ENCODE measurements at regions not wholly inside any gene's neighbourhood (a gene's known extent, or its start where the extent isn't known, plus 50 kb on each side); places are given as distances from the start of the nearest gene placed in this dataset.

DNA sequence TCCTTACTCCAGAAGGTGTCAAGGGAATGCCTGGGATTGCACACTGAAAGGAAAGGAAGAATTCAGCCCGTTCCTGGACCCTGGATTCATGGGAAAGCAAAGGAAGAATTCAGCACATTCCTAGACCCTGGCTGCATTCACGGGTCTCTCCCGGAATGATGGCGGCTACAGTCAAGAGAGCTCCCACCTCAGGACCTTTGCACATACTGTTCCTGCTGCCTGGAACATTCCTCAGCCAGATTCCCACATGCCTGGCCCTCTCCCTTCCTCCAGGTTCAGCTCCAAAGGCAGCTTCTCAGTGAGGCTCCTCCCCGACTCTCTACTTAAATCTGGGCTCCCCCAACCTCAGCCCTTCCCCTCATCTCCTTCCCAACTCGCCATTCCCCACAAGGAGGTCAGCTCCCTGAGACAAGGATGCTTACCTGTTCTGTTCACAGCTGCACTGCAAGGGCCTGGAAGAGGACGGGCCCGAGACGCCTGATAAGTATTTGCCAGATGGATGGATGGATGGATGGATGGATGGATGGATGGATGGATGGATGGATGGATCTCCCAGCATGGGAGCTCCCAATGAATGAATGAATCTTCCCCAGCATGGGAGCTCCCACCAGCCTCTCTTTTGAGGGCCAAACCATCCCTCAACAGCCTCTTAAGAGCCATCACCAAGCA, 77.4 kb downstream of the NCOR2 start:
- Histone ChIP-seq H3K27me3 (ENCODE audit: low read depth, low read length) (no peaks in the 10 kb centered on the region), H4K20me1 (ENCODE audit: insufficient read depth, low read length) (peaks cover 86% of the 10 kb centered on the region), H3K4me3 (ENCODE audit: low read length) (no peak overlapping the region), H3K4me2 (ENCODE audit: low read length) (no peak overlapping the region), H3K79me2 (ENCODE audit: low read length) (peaks cover 58% of the 10 kb centered on the region), H3K9me3 (ENCODE audit: insufficient read depth, low read length) (no peaks in the 10 kb centered on the region), H2AFZ (ENCODE audit: low read depth, low read length) (no peak overlapping the region), H3K27ac (ENCODE audit: low read length) (no peak overlapping the region), H3K36me3 (replicated peaks; ENCODE audit: low read depth, low read length) (peaks cover 33% of the 10 kb centered on the region), H3K4me1 (ENCODE audit: low read length) (peaks cover 33% of the 10 kb centered on the region), H3K9ac (ENCODE audit: low read length) (no peak overlapping the region)
- no peak for TF ChIP-seq EZH2phosphoT487 (IDR thresholded peaks at IDR 0.05; ENCODE audit: low read depth)
- TF ChIP-seq, protein P1, sequence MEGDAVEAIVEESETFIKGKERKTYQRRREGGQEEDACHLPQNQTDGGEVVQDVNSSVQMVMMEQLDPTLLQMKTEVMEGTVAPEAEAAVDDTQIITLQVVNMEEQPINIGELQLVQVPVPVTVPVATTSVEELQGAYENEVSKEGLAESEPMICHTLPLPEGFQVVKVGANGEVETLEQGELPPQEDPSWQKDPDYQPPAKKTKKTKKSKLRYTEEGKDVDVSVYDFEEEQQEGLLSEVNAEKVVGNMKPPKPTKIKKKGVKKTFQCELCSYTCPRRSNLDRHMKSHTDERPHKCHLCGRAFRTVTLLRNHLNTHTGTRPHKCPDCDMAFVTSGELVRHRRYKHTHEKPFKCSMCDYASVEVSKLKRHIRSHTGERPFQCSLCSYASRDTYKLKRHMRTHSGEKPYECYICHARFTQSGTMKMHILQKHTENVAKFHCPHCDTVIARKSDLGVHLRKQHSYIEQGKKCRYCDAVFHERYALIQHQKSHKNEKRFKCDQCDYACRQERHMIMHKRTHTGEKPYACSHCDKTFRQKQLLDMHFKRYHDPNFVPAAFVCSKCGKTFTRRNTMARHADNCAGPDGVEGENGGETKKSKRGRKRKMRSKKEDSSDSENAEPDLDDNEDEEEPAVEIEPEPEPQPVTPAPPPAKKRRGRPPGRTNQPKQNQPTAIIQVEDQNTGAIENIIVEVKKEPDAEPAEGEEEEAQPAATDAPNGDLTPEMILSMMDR (IDR thresholded peaks at IDR 0.05; ENCODE audit: low read depth, low read length), result no peak

DNA sequence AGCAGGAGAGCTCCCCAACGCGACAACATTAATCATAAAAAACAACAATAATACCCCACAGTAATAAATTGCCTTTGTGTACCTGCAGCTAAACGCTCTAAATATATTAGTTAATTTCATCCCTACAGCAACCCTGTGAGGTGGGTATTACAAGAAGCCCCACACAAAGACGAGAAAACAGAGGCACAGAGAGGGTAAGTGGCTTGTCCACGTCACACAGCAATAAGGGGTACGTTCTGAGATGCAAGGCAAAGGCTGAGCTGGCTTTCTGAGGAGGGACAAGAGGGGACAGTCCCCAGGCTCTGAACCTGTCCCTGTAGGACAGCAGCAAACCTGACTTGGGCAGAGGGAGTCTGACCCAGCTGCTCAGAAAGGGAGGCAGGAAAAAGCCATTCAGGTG, 78.2 kb downstream of the NCOR2 start:
- Histone ChIP-seq H3K9me3 (ENCODE audit: insufficient read depth, low read length) (no peaks in the 10 kb centered on the region), H3K27me3 (ENCODE audit: low read depth, low read length) (no peaks in the 10 kb centered on the region), H3K36me3 (replicated peaks; ENCODE audit: low read depth, low read length) (peaks cover 30% of the 10 kb centered on the region), H3K79me2 (ENCODE audit: low read length) (peaks cover 55% of the 10 kb centered on the region), H2AFZ (ENCODE audit: low read depth, low read length) (no peak overlapping the region), H4K20me1 (ENCODE audit: insufficient read depth, low read length) (peaks cover 86% of the 10 kb centered on the region), H3K9ac (ENCODE audit: low read length) (no peak overlapping the region), H3K27ac (ENCODE audit: low read length) (no peak overlapping the region), H3K4me3 (ENCODE audit: low read length) (no peak overlapping the region), H3K4me1 (ENCODE audit: low read length) (peaks cover 25% of the 10 kb centered on the region), H3K4me2 (ENCODE audit: low read length) (no peak overlapping the region)
- no peak for TF ChIP-seq EZH2phosphoT487 (IDR thresholded peaks at IDR 0.05; ENCODE audit: low read depth)
- TF ChIP-seq, protein P1 (IDR thresholded peaks at IDR 0.05; ENCODE audit: low read depth, low read length), result no peak

DNA sequence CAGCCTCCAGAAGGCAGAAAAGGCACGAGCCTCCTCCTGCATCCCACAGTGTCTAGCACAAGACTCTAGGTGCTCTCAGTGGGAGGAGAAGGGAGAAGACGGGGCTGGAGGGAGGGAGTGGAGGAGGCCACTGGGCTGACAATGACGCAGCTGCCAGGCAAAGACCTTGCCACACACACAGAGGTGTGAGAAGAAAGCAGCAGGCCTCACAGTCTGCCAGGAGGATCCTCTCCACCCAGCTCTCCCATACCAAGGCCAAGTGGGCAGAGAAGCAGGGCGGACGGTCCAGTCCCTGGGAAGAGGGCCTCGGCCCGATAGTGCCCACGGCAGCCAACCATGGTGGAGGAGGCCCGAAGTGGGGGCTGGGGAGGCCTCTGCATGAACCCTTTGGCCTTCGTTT, 78.9 kb downstream of the NCOR2 start:
- no peak overlapping the region for H2AFZ ChIP-seq (ENCODE audit: low read depth, low read length)
- H3K79me2 ChIP-seq (ENCODE audit: low read length), result peaks cover 49% of the 10 kb centered on the region
- H3K9me3 ChIP-seq (ENCODE audit: insufficient read depth, low read length), result no peaks in the 10 kb centered on the region
- no peak overlapping the region for H3K4me3 ChIP-seq (ENCODE audit: low read length)
- TF ChIP-seq, protein P1 (IDR thresholded peaks at IDR 0.05; ENCODE audit: low read depth, low read length), result no peak
- TF ChIP-seq EZH2phosphoT487 (IDR thresholded peaks at IDR 0.05; ENCODE audit: low read depth), result no peak
- peaks cover 18% of the 10 kb centered on the region for H3K4me1 ChIP-seq (ENCODE audit: low read length)
- no peak overlapping the region for H3K9ac ChIP-seq (ENCODE audit: low read length)
- no peaks in the 10 kb centered on the region for H3K27me3 ChIP-seq (ENCODE audit: low read depth, low read length)
- peaks cover 85% of the 10 kb centered on the region for H4K20me1 ChIP-seq (ENCODE audit: insufficient read depth, low read length)
- H3K27ac ChIP-seq (ENCODE audit: low read length), result no peak overlapping the region
- peaks cover 30% of the 10 kb centered on the region for H3K36me3 ChIP-seq (replicated peaks; ENCODE audit: low read depth, low read length)
- H3K4me2 ChIP-seq (ENCODE audit: low read length), result no peak overlapping the region

DNA sequence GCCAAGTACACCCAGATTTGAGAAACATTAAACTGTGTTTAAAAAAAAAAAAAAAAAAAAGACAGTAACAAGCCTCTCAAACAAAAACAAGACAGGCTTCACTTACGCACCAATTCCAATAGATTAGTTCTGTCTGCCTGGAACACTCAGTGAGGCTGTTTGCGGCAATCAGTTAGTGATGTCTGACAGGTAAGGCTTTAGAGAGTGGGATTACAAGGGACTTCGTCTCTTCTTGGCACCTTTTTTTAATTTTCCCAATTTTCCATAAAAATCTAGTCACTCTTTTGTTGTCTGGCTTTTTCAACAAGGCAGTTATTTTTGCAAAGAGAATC, 79.6 kb downstream of the NCOR2 start:
- peaks cover 23% of the 10 kb centered on the region for H3K36me3 ChIP-seq (replicated peaks; ENCODE audit: low read depth, low read length)
- no peak overlapping the region for H3K4me3 ChIP-seq (ENCODE audit: low read length)
- peaks cover 78% of the 10 kb centered on the region for H4K20me1 ChIP-seq (ENCODE audit: insufficient read depth, low read length)
- H2AFZ ChIP-seq (ENCODE audit: low read depth, low read length), result no peak overlapping the region
- no peaks in the 10 kb centered on the region for H3K9me3 ChIP-seq (ENCODE audit: insufficient read depth, low read length)
- H3K4me1 ChIP-seq (ENCODE audit: low read length), result peaks cover 11% of the 10 kb centered on the region; the same call in 1 of the 2 replicates
- H3K27me3 ChIP-seq (ENCODE audit: low read depth, low read length), result no peaks in the 10 kb centered on the region
- no peak overlapping the region for H3K27ac ChIP-seq (ENCODE audit: low read length)
- peaks cover 42% of the 10 kb centered on the region for H3K79me2 ChIP-seq (ENCODE audit: low read length)
- H3K4me2 ChIP-seq (ENCODE audit: low read length), result no peak overlapping the region
- TF ChIP-seq, protein P1 (IDR thresholded peaks at IDR 0.05; ENCODE audit: low read depth, low read length), result no peak
- no peak for TF ChIP-seq EZH2phosphoT487 (IDR thresholded peaks at IDR 0.05; ENCODE audit: low read depth)
- H3K9ac ChIP-seq (ENCODE audit: low read length), result no peak overlapping the region

Data from OCI-LY3 (cell line).